ENCODE measurements at regions not wholly inside any gene's neighbourhood (a gene's known extent, or its start where the extent isn't known, plus 50 kb on each side); places are given as distances from the start of the nearest gene placed in this dataset.

DNA sequence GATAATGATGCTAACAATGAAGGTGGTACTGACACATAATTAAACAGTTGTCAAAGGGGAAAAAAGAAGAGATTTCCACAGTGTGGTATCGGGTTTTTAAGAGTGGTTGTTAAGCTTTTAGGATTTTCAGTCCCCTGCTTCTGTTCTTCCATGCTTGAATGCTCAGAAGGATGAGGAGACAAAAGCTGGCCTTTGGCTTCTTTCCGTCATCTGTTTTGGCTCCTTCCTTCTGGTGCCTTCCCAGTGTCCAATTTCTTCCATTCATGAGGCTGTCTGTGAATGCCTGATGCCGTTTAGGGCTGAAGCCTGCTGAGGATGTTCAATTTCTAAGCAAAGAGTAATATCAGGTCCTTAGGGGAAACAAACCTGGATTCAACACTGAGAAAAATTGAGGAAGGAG lies 179.6 kb upstream of the GLRA1 start:
- TF ChIP-seq POLR2A (IDR thresholded peaks at IDR 0.05; ENCODE audit: low read length) (no peak), GATA1 (IDR thresholded peaks at IDR 0.05; ENCODE audit: low read depth, low read length) (no peak)

All from erythroblast (primary cell).